Large intestine (tissue), 3 donors: ENCODE measurements at regions not wholly inside any gene's neighbourhood (a gene's known extent, or its start where the extent isn't known, plus 50 kb on each side); places are given as distances from the start of the nearest gene placed in this dataset.

ENCODE experiments used
- DNase-seq, 2 donors: peaks; one replicate each; pipeline versions ENCODE4 v3.0.0 to v3.0.0-alpha.2; 2013
- H3K27ac ChIP-seq: one replicate; pipeline ENCODE4 v1.5.1; 2013; ENCODE audit warnings: low read length
- H3K27me3 ChIP-seq: 2 replicates; pipeline ENCODE4 v1.6.1; 2013; ENCODE audit warnings: low read length; ENCODE audit not compliant: control insufficient read depth, insufficient read depth
- H3K36me3 ChIP-seq: 2 replicates; pipeline ENCODE4 v1.6.1; 2013; ENCODE audit warnings: low read length; ENCODE audit not compliant: control insufficient read depth, insufficient read depth
- H3K4me1 ChIP-seq: one replicate; pipeline ENCODE4 v1.6.1; 2013; ENCODE audit warnings: low read length; ENCODE audit not compliant: control insufficient read depth, insufficient read depth
- H3K4me3 ChIP-seq: one replicate; pipeline ENCODE4 v1.5.1; 2013; ENCODE audit warnings: low read length
- H3K9me3 ChIP-seq: one replicate; pipeline ENCODE4 v1.6.1; 2013; ENCODE audit warnings: mild to moderate bottlenecking, low read depth, low read length, moderate library complexity; ENCODE audit not compliant: control insufficient read depth
- WGBS: methylation state at CpG from one replicate; pipeline ENCODE4 v1.1.5; 2013; ENCODE audit warnings: low lambda C conversion rate; ENCODE audit not compliant: insufficient coverage; 5-methylcytosine and 5-hydroxymethylcytosine counted together

DNA sequence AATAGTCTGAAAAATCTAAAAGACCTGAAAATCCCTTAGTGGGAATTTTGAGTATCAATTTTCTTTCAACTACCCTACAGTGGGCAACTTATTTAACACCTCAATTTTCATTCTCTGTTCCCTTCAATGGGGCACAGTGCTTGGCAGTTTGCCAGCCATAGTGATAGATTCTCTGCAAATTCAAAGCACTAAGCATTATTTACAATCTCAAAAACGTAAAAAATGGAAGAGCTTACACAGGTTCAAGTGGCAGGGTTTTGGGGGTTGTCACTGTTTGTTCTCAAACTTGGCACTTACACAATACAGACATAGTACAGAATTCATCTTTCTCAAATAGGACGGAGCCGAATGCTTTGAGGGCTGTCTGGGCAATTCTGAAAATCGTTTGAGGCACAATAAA is 515.0 kb downstream of the EFNA5 start:
- H3K27me3 ChIP-seq: no peaks in the 10 kb centered on the region
- 83% methylated on average over 3 of the region's 4 CpGs for WGBS
- no peaks in the 10 kb centered on the region for H3K9me3 ChIP-seq
- no peaks in the 10 kb centered on the region for H3K36me3 ChIP-seq
- DNase-seq: no peak
- no peak overlapping the region for H3K27ac ChIP-seq
- no peaks in the 10 kb centered on the region for H3K4me1 ChIP-seq
- H3K4me3 ChIP-seq: no peak overlapping the region

DNA sequence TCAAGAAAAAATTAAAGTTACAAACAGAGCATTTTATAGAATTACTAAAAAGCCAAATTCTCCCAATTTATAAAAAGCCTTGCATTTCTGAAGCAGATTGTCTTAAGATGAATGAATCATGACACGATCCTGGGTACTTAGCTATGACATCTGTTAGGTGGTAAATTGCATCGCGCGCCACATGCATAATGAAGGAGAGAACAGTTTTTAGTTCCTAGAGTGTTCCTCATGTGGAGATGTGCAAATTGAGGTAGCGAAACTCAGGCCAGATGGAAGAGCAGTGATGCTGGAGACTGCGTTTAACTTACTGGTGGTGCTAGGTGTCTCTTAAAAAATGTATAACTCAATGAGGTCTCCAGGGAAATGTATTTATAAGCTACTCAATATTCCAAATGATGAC is 516.1 kb downstream of the EFNA5 start:
- Histone ChIP-seq H3K27me3 (no peaks in the 10 kb centered on the region), H3K4me1 (no peaks in the 10 kb centered on the region), H3K9me3 (no peaks in the 10 kb centered on the region), H3K27ac (no peak overlapping the region), H3K4me3 (no peak overlapping the region), H3K36me3 (no peaks in the 10 kb centered on the region)
- DNase-seq: no peak
- 93% methylated on average over 3 of the region's 6 CpGs for WGBS

GRCh38 chr5:107153283-107153682 is 517.5 kb downstream of the EFNA5 start:
- Histone ChIP-seq H3K36me3 (no peaks in the 10 kb centered on the region), H3K27ac (no peak overlapping the region), H3K27me3 (no peaks in the 10 kb centered on the region), H3K4me1 (no peaks in the 10 kb centered on the region), H3K4me3 (no peak overlapping the region), H3K9me3 (no peaks in the 10 kb centered on the region)
- 33% methylated on average over 1 of the region's 2 CpGs for WGBS
- DNase-seq: no peak

- Histone ChIP-seq H3K4me1 (no peaks in the 10 kb centered on the region), H3K9me3 (no peaks in the 10 kb centered on the region), H3K36me3 (no peaks in the 10 kb centered on the region), H3K27me3 (no peaks in the 10 kb centered on the region), H3K4me3 (no peak overlapping the region), H3K27ac (no peak overlapping the region)
- WGBS: 81% methylated on average over 2 of the region's 3 CpGs
- no peak for DNase-seq
These were observed 521.3 kb downstream of the EFNA5 start for GRCh38 chr5:107149243-107150005.

GRCh38 chr5:107147589-107147988 is 523.1 kb downstream of the EFNA5 start:
- H3K9me3 ChIP-seq: no peaks in the 10 kb centered on the region
- no peak overlapping the region for H3K27ac ChIP-seq
- no peak for DNase-seq
- H3K4me1 ChIP-seq: no peaks in the 10 kb centered on the region
- no peak overlapping the region for H3K4me3 ChIP-seq
- H3K36me3 ChIP-seq: no peaks in the 10 kb centered on the region
- WGBS: 67% methylated on average over 1 of the region's 1 CpG
- H3K27me3 ChIP-seq: no peaks in the 10 kb centered on the region

DNA sequence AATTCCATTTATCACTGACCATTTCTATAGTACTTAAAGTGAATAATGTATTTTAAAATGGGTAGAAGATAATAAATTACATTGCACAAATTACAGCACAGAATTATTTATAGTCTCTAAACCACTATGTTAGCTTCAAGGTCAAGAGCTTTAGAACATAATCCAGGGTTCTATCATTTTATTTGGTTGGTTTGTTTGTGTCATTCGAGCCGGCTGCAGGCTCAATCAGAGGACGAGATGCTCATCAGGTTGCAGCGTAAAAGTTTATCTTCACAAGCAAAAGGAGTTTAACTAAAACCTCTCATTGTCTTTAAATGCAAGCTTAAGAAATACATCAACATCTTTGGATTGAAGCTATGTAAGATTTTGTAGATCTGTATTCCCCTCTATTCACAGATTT is 523.8 kb downstream of the EFNA5 start:
- Histone ChIP-seq H3K27ac (no peak overlapping the region), H3K36me3 (no peaks in the 10 kb centered on the region), H3K9me3 (no peaks in the 10 kb centered on the region), H3K4me1 (no peaks in the 10 kb centered on the region), H3K27me3 (no peaks in the 10 kb centered on the region), H3K4me3 (no peak overlapping the region)
- no peak for DNase-seq
- no CpG with 5 or more reads among the region's 4 CpGs for WGBS

GRCh38 chr5:107135391-107135790 is 535.3 kb downstream of the EFNA5 start:
- Histone ChIP-seq H3K27ac (no peak overlapping the region), H3K4me1 (no peaks in the 10 kb centered on the region), H3K27me3 (no peaks in the 10 kb centered on the region), H3K4me3 (no peak overlapping the region), H3K9me3 (peaks cover under 1% of the 10 kb centered on the region), H3K36me3 (no peaks in the 10 kb centered on the region)
- DNase-seq: no peak
- no CpG with 5 or more reads among the region's 2 CpGs for WGBS

DNA sequence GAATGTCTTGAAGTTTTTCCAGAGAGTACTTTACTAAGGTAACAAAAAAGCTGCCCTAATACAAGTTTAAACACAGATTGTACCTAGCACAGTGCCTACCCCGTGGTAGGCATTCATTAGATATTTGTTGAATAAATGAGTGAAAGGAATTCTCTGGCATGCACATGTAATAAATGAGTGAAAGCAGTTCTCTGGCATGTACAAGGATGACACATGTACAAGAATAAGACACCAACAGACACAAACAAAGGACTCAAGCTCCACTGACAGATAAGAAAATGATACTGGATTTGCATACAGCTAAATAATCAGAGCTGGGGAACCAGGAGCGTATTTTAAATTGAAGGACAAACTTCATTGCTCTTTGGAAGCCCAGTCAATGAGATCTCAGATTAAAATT is 535.8 kb downstream of the EFNA5 start:
- Histone ChIP-seq H3K4me3 (no peak overlapping the region), H3K36me3 (no peaks in the 10 kb centered on the region), H3K27me3 (no peaks in the 10 kb centered on the region), H3K9me3 (no peaks in the 10 kb centered on the region), H3K27ac (no peak overlapping the region), H3K4me1 (no peaks in the 10 kb centered on the region)
- WGBS: 71% methylated on average over 1 of the region's 2 CpGs
- no peak for DNase-seq

GRCh38 chr5:107129051-107129450 is 541.7 kb downstream of the EFNA5 start:
- no peak for DNase-seq
- Histone ChIP-seq H3K27me3 (no peaks in the 10 kb centered on the region), H3K36me3 (no peaks in the 10 kb centered on the region), H3K4me1 (no peaks in the 10 kb centered on the region), H3K27ac (no peak overlapping the region), H3K4me3 (no peak overlapping the region), H3K9me3 (no peaks in the 10 kb centered on the region)
- no CpG with 5 or more reads among the region's 1 CpG for WGBS

DNA sequence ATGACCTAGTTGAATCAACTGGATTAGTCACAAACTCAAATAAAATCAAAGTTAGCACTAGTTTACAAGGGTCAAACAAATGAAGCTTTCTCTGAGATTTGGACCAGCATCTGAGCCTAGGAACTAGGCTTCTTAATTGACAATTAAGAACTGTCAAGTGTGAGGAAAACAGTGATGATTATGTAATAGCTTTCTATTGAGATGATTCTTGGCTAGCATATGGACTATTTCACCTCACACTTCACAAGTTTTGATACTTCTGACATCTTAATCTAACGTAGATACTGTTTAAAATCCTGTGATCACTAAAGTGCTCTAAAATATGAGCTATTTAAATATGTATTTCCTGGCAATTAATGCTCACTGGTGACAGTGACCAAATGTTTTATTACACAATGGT is 542.9 kb downstream of the EFNA5 start:
- no peak overlapping the region for H3K27ac ChIP-seq
- H3K9me3 ChIP-seq: no peaks in the 10 kb centered on the region
- WGBS: 67% methylated on average over 1 of the region's 1 CpG
- H3K4me3 ChIP-seq: no peak overlapping the region
- no peaks in the 10 kb centered on the region for H3K36me3 ChIP-seq
- no peaks in the 10 kb centered on the region for H3K4me1 ChIP-seq
- no peak for DNase-seq
- H3K27me3 ChIP-seq: no peaks in the 10 kb centered on the region

DNA sequence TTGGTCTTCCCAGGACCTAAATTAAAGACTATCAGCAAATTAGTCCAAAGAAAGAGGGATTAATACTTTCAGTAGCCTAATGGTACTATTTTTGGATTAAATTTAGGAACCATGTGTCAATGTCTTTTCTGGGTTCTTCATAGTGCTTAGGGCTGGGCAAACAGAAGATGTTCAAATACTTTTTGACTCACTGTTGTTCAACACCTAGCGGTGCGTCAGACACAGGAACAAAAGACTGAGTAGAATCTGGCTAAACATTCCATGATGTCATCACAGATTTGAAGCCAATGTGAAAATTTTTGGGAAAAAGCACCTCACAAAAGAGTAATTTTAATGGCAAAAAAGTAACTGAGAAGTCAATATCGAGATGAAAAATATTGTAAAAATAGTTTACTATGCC is 544.4 kb downstream of the EFNA5 start:
- Histone ChIP-seq H3K27me3 (no peaks in the 10 kb centered on the region), H3K27ac (no peak overlapping the region), H3K4me1 (no peaks in the 10 kb centered on the region), H3K4me3 (no peak overlapping the region), H3K36me3 (no peaks in the 10 kb centered on the region), H3K9me3 (no peaks in the 10 kb centered on the region)
- DNase-seq: no peak
- 100% methylated on average over 1 of the region's 3 CpGs for WGBS
